Stimulated activated CD4-positive, alpha-beta T cell treated with anti-CD3 and anti-CD28 coated beads, Interleukin-1b, Interleukin-23, amount 100 ng/mL, for 4 hours (primary cell): ENCODE measurements at regions not wholly inside any gene's neighbourhood (a gene's known extent, or its start where the extent isn't known, plus 50 kb on each side); places are given as distances from the start of the nearest gene placed in this dataset.

Experiments
- DNase-seq, 2 donors: peaks; one replicate each; pipeline ENCODE4 v3.0.0-alpha.2; 2020; ENCODE audit warnings: low read depth in 2 of 2

GRCh38 chr9:109883623-109884022 is 103.6 kb downstream of the PALM2AKAP2 start:
- no peak for DNase-seq

GRCh38 chr9:109886041-109886440 is 106.0 kb downstream of the PALM2AKAP2 start:
- DNase-seq = no peak

- DNase-seq = no peak
These were observed 106.6 kb downstream of the PALM2AKAP2 start for GRCh38 chr9:109886617-109887016.

GRCh38 chr9:109887079-109887478 is 107.1 kb downstream of the PALM2AKAP2 start:
- DNase-seq = no peak

- no peak for DNase-seq
These were observed 108.7 kb downstream of the PALM2AKAP2 start for GRCh38 chr9:109888695-109889094.

- no peak for DNase-seq
These were observed 109.5 kb downstream of the PALM2AKAP2 start for GRCh38 chr9:109889456-109889855.

GRCh38 chr9:109893241-109893640 is 113.2 kb downstream of the PALM2AKAP2 start:
- no peak for DNase-seq

GRCh38 chr9:109894473-109894872 is 114.5 kb downstream of the PALM2AKAP2 start:
- DNase-seq = no peak

- DNase-seq = no peak
These were observed 115.1 kb downstream of the PALM2AKAP2 start for GRCh38 chr9:109894921-109895758.

GRCh38 chr9:109901201-109901600 is 121.2 kb downstream of the PALM2AKAP2 start:
- no peak for DNase-seq

GRCh38 chr9:109903515-109904138 is 123.6 kb downstream of the PALM2AKAP2 start:
- peak; percentile 14 to 43 for DNase-seq

- no peak for DNase-seq
These were observed 124.7 kb downstream of the PALM2AKAP2 start for GRCh38 chr9:109904666-109905065.

- DNase-seq = no peak
These were observed 125.5 kb downstream of the PALM2AKAP2 start for GRCh38 chr9:109905472-109905871.

- no peak for DNase-seq
These were observed 126.9 kb downstream of the PALM2AKAP2 start for GRCh38 chr9:109906766-109907382.

- no peak for DNase-seq
These were observed 127.4 kb downstream of the PALM2AKAP2 start for GRCh38 chr9:109907400-109907799.

GRCh38 chr9:109907810-109908458 is 127.9 kb downstream of the PALM2AKAP2 start:
- no peak for DNase-seq

GRCh38 chr9:109908459-109909390 is 128.7 kb downstream of the PALM2AKAP2 start:
- no peak for DNase-seq

- no peak for DNase-seq
These were observed 130.9 kb downstream of the PALM2AKAP2 start for GRCh38 chr9:109910671-109911518.

GRCh38 chr9:109912082-109912582 is 132.1 kb downstream of the PALM2AKAP2 start:
- DNase-seq = no peak
